Erythroblast (primary cell): ENCODE measurements at regions not wholly inside any gene's neighbourhood (a gene's known extent, or its start where the extent isn't known, plus 50 kb on each side); places are given as distances from the start of the nearest gene placed in this dataset.

Source experiments
- GATA1 ChIP-seq: IDR thresholded peaks from 2 replicates; pipeline ENCODE4 v1.6.1; 2011; ENCODE audit warnings: low read depth, mild to moderate bottlenecking, control low read depth, low read length, moderate library complexity
- POLR2A ChIP-seq: IDR thresholded peaks from 2 replicates; pipeline ENCODE4 v1.6.1; 2011; ENCODE audit warnings: mild to moderate bottlenecking, low read length

DNA sequence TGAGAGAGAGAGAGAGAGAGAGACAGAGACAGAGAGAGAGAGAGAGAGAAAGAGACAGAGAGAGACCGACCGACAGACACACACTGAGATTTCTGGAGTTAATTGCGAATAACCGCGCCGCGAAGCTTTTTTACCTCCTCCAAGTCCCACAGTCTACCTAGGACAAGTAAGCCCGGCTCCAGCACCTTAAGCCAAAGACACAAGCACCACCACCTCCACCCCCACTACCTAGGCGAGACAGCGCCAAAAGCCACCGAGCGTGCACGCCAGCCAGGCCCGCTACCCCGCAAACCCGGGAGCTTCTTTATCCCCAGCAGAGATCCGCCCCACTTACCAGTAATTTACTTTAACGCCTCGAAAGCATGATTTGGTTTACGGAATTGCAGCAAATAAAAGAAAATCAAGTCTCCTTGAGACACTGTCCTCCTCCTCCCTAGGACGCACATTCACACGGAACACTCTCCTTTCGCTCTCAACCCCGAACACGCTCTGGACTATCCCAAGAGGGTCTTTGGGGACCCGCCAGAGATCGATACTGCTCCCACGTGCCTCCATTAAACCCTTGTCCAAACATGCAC is 649.6 kb upstream of the DIPK2B start:
- TF ChIP-seq POLR2A, result no peak
- TF ChIP-seq GATA1, result no peak
